A673 (cell line): ENCODE measurements at regions not wholly inside any gene's neighbourhood (a gene's known extent, or its start where the extent isn't known, plus 50 kb on each side); places are given as distances from the start of the nearest gene placed in this dataset.

Source experiments
- BruUV-seq: library from RNA; stranded (reverse); fragments of 400-500 nt; replicated peaks from 2 replicates; lab custom pipeline; 2021; lab: Mats Ljungman, UMichigan
- CTCF ChIA-PET: fragments of 300-600 bp; sonication (Branson Sonifier 250); formaldehyde crosslinking; loops from one replicate; lab custom pipeline; 2022; ENCODE audit warnings: antibody characterized with exemption; lab: Charles Lee
- POLR2A ChIA-PET: fragments of 300-600 bp; sonication (Branson Sonifier 250); formaldehyde crosslinking; loops from one replicate; lab custom pipeline; 2022; ENCODE audit warnings: antibody characterized with exemption; ENCODE audit not compliant: low non-redundant PET; lab: Charles Lee
- DNase-seq: peaks from one replicate; pipeline ENCODE4 v3.0.0-alpha.2; 2015; ENCODE audit warnings: low spot score
- H3K27ac ChIP-seq: fragments of 200-600 bp; sonication (generic); 2 replicates; pipeline ENCODE4 v1.5.1; 2016; ENCODE audit warnings: mixed run types, low read depth, mild to moderate bottlenecking, mixed read lengths, antibody characterized with exemption, low read length; ENCODE audit not compliant: poor library complexity, severe bottlenecking
- H3K27me3 ChIP-seq: fragments of 200-600 bp; sonication (generic); replicated peaks from 2 replicates; pipeline ENCODE4 v1.6.1; 2017; ENCODE audit warnings: mixed run types, low read depth, mild to moderate bottlenecking, mixed read lengths, antibody characterized with exemption, low read length; ENCODE audit not compliant: insufficient read depth, poor library complexity
- H3K36me3 ChIP-seq: fragments of 200-600 bp; sonication (generic); 2 replicates; pipeline ENCODE4 v1.6.1; 2016; ENCODE audit warnings: mixed run types, mild to moderate bottlenecking, mixed read lengths, antibody characterized with exemption, low read length; ENCODE audit not compliant: insufficient read depth, poor library complexity, severe bottlenecking
- H3K4me1 ChIP-seq: fragments of 200-600 bp; sonication (generic); 2 replicates; pipeline ENCODE4 v1.6.1; 2017; ENCODE audit warnings: mixed run types, mild to moderate bottlenecking, mixed read lengths, antibody characterized with exemption, low read length; ENCODE audit not compliant: insufficient read depth, poor library complexity, severe bottlenecking
- H3K4me3 ChIP-seq: fragments of 200-600 bp; sonication (generic); 2 replicates; pipeline ENCODE4 v1.5.1; 2016; ENCODE audit warnings: low read depth, mixed run types, mild to moderate bottlenecking, mixed read lengths, low read length; ENCODE audit not compliant: poor library complexity, severe bottlenecking
- H3K9me3 ChIP-seq: fragments of 200-600 bp; sonication (generic); 2 replicates; pipeline ENCODE4 v1.6.1; 2016; ENCODE audit warnings: mixed run types, low read depth, mild to moderate bottlenecking, mixed read lengths, antibody characterized with exemption, low read length; ENCODE audit not compliant: poor library complexity, severe bottlenecking
- CTCF ChIP-seq: fragments of 300-800, 200-600 bp; sonication (generic); conservative IDR thresholded peaks from 2 replicates; pipeline ENCODE4 v1.5.1; 2017; ENCODE audit warnings: low read depth, mild to moderate bottlenecking, antibody characterized with exemption, low read length, moderate library complexity, mixed read lengths
- EZH2 ChIP-seq: fragments of 200-600 bp; sonication (generic); IDR thresholded peaks from 2 replicates; pipeline ENCODE4 v1.6.1; 2017; ENCODE audit warnings: borderline replicate concordance, low read depth, mild to moderate bottlenecking, mixed read lengths, antibody characterized with exemption, low read length; ENCODE audit not compliant: poor library complexity, severe bottlenecking
- intact Hi-C: fragments of 100-400 bp; cut with micrococcal nuclease; formaldehyde crosslinking; loops from one replicate; pipeline ENCODE4 v1.10.0; 2022; ENCODE audit not compliant: unreplicated experiment

DNA sequence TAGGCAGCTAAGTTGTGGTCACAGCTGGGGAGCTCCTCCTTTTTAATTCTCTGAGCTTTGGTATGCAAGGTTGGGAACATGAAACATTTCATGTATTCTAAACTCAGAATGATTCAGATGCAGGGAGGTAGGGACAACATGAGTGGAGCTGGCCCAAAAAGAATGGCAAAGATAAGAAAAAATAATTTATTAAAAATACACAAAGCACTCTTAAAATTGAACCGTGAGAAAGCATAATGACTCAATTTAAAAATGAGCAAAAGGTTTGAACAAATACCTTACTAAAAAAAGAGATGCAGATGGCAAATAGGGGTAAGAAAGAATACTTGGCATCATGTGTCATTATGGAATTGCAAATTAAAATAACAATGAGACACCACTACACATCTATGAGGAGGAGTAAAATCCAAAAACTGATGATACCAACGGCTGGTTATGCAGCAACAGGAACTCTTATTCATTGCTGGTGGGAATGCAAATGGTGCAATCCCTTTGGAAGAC, 175.6 kb upstream of the IRX3 start:
- POLR2A ChIA-PET: no interaction called here
- Histone ChIP-seq H3K4me1 (peaks cover 35% of the 10 kb centered on the region), H3K27ac (no peak overlapping the region), H3K27me3 (no peaks in the 10 kb centered on the region), H3K9me3 (peaks cover 23% of the 10 kb centered on the region), H3K4me3 (no peak overlapping the region), H3K36me3 (no peaks in the 10 kb centered on the region)
- no TSS peak for BruUV-seq
- no peak for DNase-seq
- intact Hi-C loops: no loop called here
- CTCF ChIA-PET: no interaction called here
- TF ChIP-seq EZH2 (no peak), CTCF (no peak)

- ChIA-PET CTCF (no interaction called here), POLR2A (no interaction called here)
- Histone ChIP-seq H3K36me3 (no peaks in the 10 kb centered on the region), H3K4me1 (peaks cover 51% of the 10 kb centered on the region), H3K4me3 (no peak overlapping the region), H3K27me3 (no peaks in the 10 kb centered on the region), H3K27ac (peak overlapping the region; percentile 77), H3K9me3 (peaks cover 23% of the 10 kb centered on the region)
- TF ChIP-seq EZH2 (no peak), CTCF (no peak)
- intact Hi-C loops: no loop called here
- no TSS peak for BruUV-seq
- no peak for DNase-seq
These were observed 173.8 kb upstream of the IRX3 start for GRCh38 chr16:54460263-54460860.

GRCh38 chr16:54459509-54460262, 173.1 kb upstream of the IRX3 start:
- no TSS peak for BruUV-seq
- ChIA-PET POLR2A (interaction anchor here (0.6 kb wide), 1 partner anchor 9 kb away, joined by 4 read pairs; no protein-coding TSS in a partner anchor), CTCF (no interaction called here)
- peak overlapping the region; percentile 77 for H3K27ac ChIP-seq
- peak; percentile 37 for DNase-seq
- no peaks in the 10 kb centered on the region for H3K27me3 ChIP-seq
- TF ChIP-seq EZH2 (no peak), CTCF (no peak)
- H3K36me3 ChIP-seq: no peaks in the 10 kb centered on the region
- H3K9me3 ChIP-seq: peaks cover 20% of the 10 kb centered on the region
- H3K4me3 ChIP-seq: no peak overlapping the region
- intact Hi-C loops: loop anchor here (10.0 kb wide), 1 partner anchor 465 kb away; no protein-coding TSS in a partner anchor
- peaks cover 55% of the 10 kb centered on the region for H3K4me1 ChIP-seq
